ENCODE measurements at regions not wholly inside any gene's neighbourhood (a gene's known extent, or its start where the extent isn't known, plus 50 kb on each side); places are given as distances from the start of the nearest gene placed in this dataset.

- H3K4me3 ChIP-seq (ENCODE audit: low read length) = no peak overlapping the region
- CTCF ChIA-PET = no interaction called here
- intact Hi-C loops (cut with micrococcal nuclease) = no loop called here
- H3K36me3 ChIP-seq (ENCODE audit: low read depth, low read length) = no peaks in the 10 kb centered on the region
- H3F3A ChIP-seq (ENCODE audit: low read length, unreplicated experiment) = no peaks in the 10 kb centered on the region
- no peaks in the 10 kb centered on the region for H4K20me1 ChIP-seq (ENCODE audit: low read length)
- no peaks in the 10 kb centered on the region for H3K79me2 ChIP-seq (ENCODE audit: low read length)
- H3K4me1 ChIP-seq (ENCODE audit: insufficient read depth, low read length) = no peaks in the 10 kb centered on the region
- no peaks in the 10 kb centered on the region for H3K27me3 ChIP-seq (ENCODE audit: low read length)
- H2AFZ ChIP-seq (ENCODE audit: low read length) = no peak overlapping the region
- H3K27ac ChIP-seq (ENCODE audit: low read length) = no peak overlapping the region
- DNase-seq (no peak), ATAC-seq (no peak)
- H3K9me3 ChIP-seq (ENCODE audit: low read length) = no peaks in the 10 kb centered on the region
- H3K9ac ChIP-seq (ENCODE audit: low read length) = no peak overlapping the region
- POLR2A ChIA-PET (ENCODE audit: unreplicated experiment) = no interaction called here
- no peak for TF ChIP-seq CTCF (conservative IDR thresholded peaks at IDR 0.05; ENCODE audit: low read depth, low read length)
- TF ChIP-seq EZH2 (IDR thresholded peaks at IDR 0.05; ENCODE audit: low read length, unreplicated experiment) = no peak
- no peak for TF ChIP-seq EZH2phosphoT487 (IDR thresholded peaks at IDR 0.05; ENCODE audit: borderline replicate concordance, low read length)
- H3K4me2 ChIP-seq (ENCODE audit: low read length) = no peak overlapping the region
- no peaks in the 10 kb centered on the region for H3K9me2 ChIP-seq (replicated peaks; ENCODE audit: low read length)
- BruUV-seq (replicated peaks) = no TSS peak
Measured at GRCh38 chr13:61188057-61188456, 227.6 kb downstream of the PCDH20 start.

GRCh38 chr13:61187471-61187870, 228.2 kb downstream of the PCDH20 start:
- intact Hi-C loops (cut with micrococcal nuclease) = no loop called here
- no peak for ATAC-seq
- Histone ChIP-seq H4K20me1 (ENCODE audit: low read length) (no peaks in the 10 kb centered on the region), H3K9ac (ENCODE audit: low read length) (no peak overlapping the region), H3K9me2 (replicated peaks; ENCODE audit: low read length) (no peaks in the 10 kb centered on the region), H2AFZ (ENCODE audit: low read length) (no peak overlapping the region), H3K4me1 (ENCODE audit: insufficient read depth, low read length) (no peaks in the 10 kb centered on the region), H3K4me3 (ENCODE audit: low read length) (no peak overlapping the region), H3F3A (ENCODE audit: low read length, unreplicated experiment) (no peaks in the 10 kb centered on the region), H3K4me2 (ENCODE audit: low read length) (no peak overlapping the region), H3K9me3 (ENCODE audit: low read length) (no peaks in the 10 kb centered on the region), H3K79me2 (ENCODE audit: low read length) (no peaks in the 10 kb centered on the region), H3K27me3 (ENCODE audit: low read length) (no peaks in the 10 kb centered on the region), H3K36me3 (ENCODE audit: low read depth, low read length) (no peaks in the 10 kb centered on the region), H3K27ac (ENCODE audit: low read length) (no peak overlapping the region)
- no peak for TF ChIP-seq EZH2 (IDR thresholded peaks at IDR 0.05; ENCODE audit: low read length, unreplicated experiment)
- no peak for TF ChIP-seq CTCF (conservative IDR thresholded peaks at IDR 0.05; ENCODE audit: low read depth, low read length)
- no peak for TF ChIP-seq EZH2phosphoT487 (IDR thresholded peaks at IDR 0.05; ENCODE audit: borderline replicate concordance, low read length)
- peak; percentile 4 for DNase-seq
- ChIA-PET POLR2A (ENCODE audit: unreplicated experiment) (no interaction called here), CTCF (no interaction called here)
- no TSS peak for BruUV-seq (replicated peaks)

- intact Hi-C loops (cut with micrococcal nuclease) = no loop called here
- Histone ChIP-seq H3K4me1 (ENCODE audit: insufficient read depth, low read length) (no peaks in the 10 kb centered on the region), H3K4me3 (ENCODE audit: low read length) (no peak overlapping the region), H3K9ac (ENCODE audit: low read length) (no peak overlapping the region), H2AFZ (ENCODE audit: low read length) (no peak overlapping the region), H3K9me3 (ENCODE audit: low read length) (no peaks in the 10 kb centered on the region), H3K27me3 (ENCODE audit: low read length) (no peaks in the 10 kb centered on the region), H3K79me2 (ENCODE audit: low read length) (no peaks in the 10 kb centered on the region), H3K36me3 (ENCODE audit: low read depth, low read length) (no peaks in the 10 kb centered on the region), H3K9me2 (replicated peaks; ENCODE audit: low read length) (no peaks in the 10 kb centered on the region), H3K4me2 (ENCODE audit: low read length) (no peak overlapping the region), H3F3A (ENCODE audit: low read length, unreplicated experiment) (no peaks in the 10 kb centered on the region), H4K20me1 (ENCODE audit: low read length) (no peaks in the 10 kb centered on the region), H3K27ac (ENCODE audit: low read length) (no peak overlapping the region)
- DNase-seq (no peak), ATAC-seq (no peak)
- POLR2A ChIA-PET (ENCODE audit: unreplicated experiment) = no interaction called here
- TF ChIP-seq CTCF (conservative IDR thresholded peaks at IDR 0.05; ENCODE audit: low read depth, low read length) (no peak), EZH2 (IDR thresholded peaks at IDR 0.05; ENCODE audit: low read length, unreplicated experiment) (no peak), EZH2phosphoT487 (IDR thresholded peaks at IDR 0.05; ENCODE audit: borderline replicate concordance, low read length) (no peak)
- CTCF ChIA-PET = no interaction called here
- BruUV-seq (replicated peaks) = no TSS peak
Measured at GRCh38 chr13:61183670-61184069, 232.0 kb downstream of the PCDH20 start.
